Activated naive CD4-positive, alpha-beta T cell treated with anti-CD3 and anti-CD28 coated beads for 36 hours (primary cell): ENCODE measurements at regions not wholly inside any gene's neighbourhood (a gene's known extent, or its start where the extent isn't known, plus 50 kb on each side); places are given as distances from the start of the nearest gene placed in this dataset.

ENCODE experiments used
- CTCF ChIA-PET: fragments of 350-600 bp; sonication (Branson Sonifier 250); formaldehyde crosslinking; loops from one replicate; lab custom pipeline; 2021; ENCODE audit warnings: antibody characterized with exemption; lab: Charles Lee
- DNase-seq: peaks from one replicate; pipeline ENCODE4 v3.0.0-alpha.2; 2020
- H3K27ac Mint-ChIP-seq: one replicate; pipeline ENCODE4 v1.8.0; 2021; ENCODE audit warnings: mild to moderate bottlenecking, mixed read lengths
- H3K27me3 Mint-ChIP-seq: one replicate; pipeline ENCODE4 v1.8.0; 2021; ENCODE audit warnings: low read depth, mixed read lengths
- H3K36me3 Mint-ChIP-seq: one replicate; pipeline ENCODE4 v1.8.0; 2021; ENCODE audit warnings: low read depth, mixed read lengths
- H3K4me1 Mint-ChIP-seq: one replicate; pipeline ENCODE4 v1.8.0; 2021; ENCODE audit warnings: low read depth, mixed read lengths
- H3K4me3 Mint-ChIP-seq: one replicate; pipeline ENCODE4 v1.8.0; 2021; ENCODE audit warnings: mild to moderate bottlenecking, moderate library complexity, mixed read lengths
- H3K9me3 Mint-ChIP-seq: one replicate; pipeline ENCODE4 v1.8.0; 2021; ENCODE audit warnings: mixed read lengths
- intact Hi-C: fragments of 100-400 bp; cut with micrococcal nuclease; formaldehyde crosslinking; loops from one replicate; pipeline ENCODE4 v1.15.1; 2023

GRCh38 chr1:4430406-4431365 is 223.7 kb upstream of the AJAP1 start:
- H3K36me3 Mint-ChIP-seq, result no peaks in the 10 kb centered on the region
- H3K9me3 Mint-ChIP-seq, result no peaks in the 10 kb centered on the region
- CTCF ChIA-PET, result no interaction called here
- intact Hi-C loops, result no loop called here
- no peak overlapping the region for H3K27ac Mint-ChIP-seq
- H3K4me3 Mint-ChIP-seq, result no peak overlapping the region
- peaks cover 4% of the 10 kb centered on the region for H3K27me3 Mint-ChIP-seq
- DNase-seq, result no peak
- H3K4me1 Mint-ChIP-seq, result no peaks in the 10 kb centered on the region

GRCh38 chr1:4431491-4431890 is 222.9 kb upstream of the AJAP1 start:
- Mint-ChIP-seq H3K4me3 (no peak overlapping the region), H3K4me1 (no peaks in the 10 kb centered on the region)

GRCh38 chr1:4433075-4433474 is 221.3 kb upstream of the AJAP1 start:
- Mint-ChIP-seq H3K36me3 (no peaks in the 10 kb centered on the region), H3K27me3 (peaks cover 4% of the 10 kb centered on the region), H3K27ac (no peak overlapping the region), H3K4me3 (no peak overlapping the region), H3K9me3 (no peaks in the 10 kb centered on the region), H3K4me1 (no peaks in the 10 kb centered on the region)
- CTCF ChIA-PET, result no interaction called here
- intact Hi-C loops, result no loop called here
- no peak for DNase-seq

More at GRCh38 chr1:4431491-4431890, 222.9 kb upstream of the AJAP1 start:
- Mint-ChIP-seq H3K36me3 (no peaks in the 10 kb centered on the region), H3K27me3 (peaks cover 4% of the 10 kb centered on the region), H3K27ac (no peak overlapping the region), H3K9me3 (no peaks in the 10 kb centered on the region)
- CTCF ChIA-PET, result no interaction called here
- no peak for DNase-seq
- intact Hi-C loops, result no loop called here

GRCh38 chr1:4444086-4444485 is 210.3 kb upstream of the AJAP1 start:
- no peak for DNase-seq
- intact Hi-C loops, result no loop called here
- CTCF ChIA-PET, result no interaction called here
- Mint-ChIP-seq H3K27me3 (peaks cover 37% of the 10 kb centered on the region), H3K9me3 (no peaks in the 10 kb centered on the region), H3K36me3 (no peaks in the 10 kb centered on the region), H3K27ac (no peak overlapping the region), H3K4me1 (no peaks in the 10 kb centered on the region), H3K4me3 (no peak overlapping the region)

GRCh38 chr1:4447778-4448420 is 206.5 kb upstream of the AJAP1 start:
- intact Hi-C loops, result no loop called here
- Mint-ChIP-seq H3K36me3 (no peaks in the 10 kb centered on the region), H3K4me1 (no peaks in the 10 kb centered on the region), H3K27me3 (peaks cover 50% of the 10 kb centered on the region), H3K4me3 (no peak overlapping the region), H3K27ac (no peak overlapping the region), H3K9me3 (no peaks in the 10 kb centered on the region)
- CTCF ChIA-PET, result no interaction called here
- no peak for DNase-seq

GRCh38 chr1:4449972-4450371 is 204.4 kb upstream of the AJAP1 start:
- Mint-ChIP-seq H3K27me3 (peaks cover 38% of the 10 kb centered on the region), H3K9me3 (no peaks in the 10 kb centered on the region), H3K36me3 (no peaks in the 10 kb centered on the region), H3K27ac (no peak overlapping the region), H3K4me1 (no peaks in the 10 kb centered on the region), H3K4me3 (no peak overlapping the region)
- intact Hi-C loops, result no loop called here
- CTCF ChIA-PET, result no interaction called here
- no peak for DNase-seq

- peaks cover 18% of the 10 kb centered on the region for H3K27me3 Mint-ChIP-seq
- H3K9me3 Mint-ChIP-seq, result peaks cover 5% of the 10 kb centered on the region
- CTCF ChIA-PET, result no interaction called here
- no peaks in the 10 kb centered on the region for H3K4me1 Mint-ChIP-seq
- no peaks in the 10 kb centered on the region for H3K36me3 Mint-ChIP-seq
- no peak overlapping the region for H3K27ac Mint-ChIP-seq
- H3K4me3 Mint-ChIP-seq, result no peak overlapping the region
- intact Hi-C loops, result no loop called here
- DNase-seq, result no peak
These were observed 201.7 kb upstream of the AJAP1 start for GRCh38 chr1:4452701-4453100.

GRCh38 chr1:4460052-4460451 is 194.4 kb upstream of the AJAP1 start:
- intact Hi-C loops, result no loop called here
- Mint-ChIP-seq H3K4me3 (no peak overlapping the region), H3K27me3 (peaks cover 2% of the 10 kb centered on the region), H3K4me1 (no peaks in the 10 kb centered on the region), H3K9me3 (peaks cover 5% of the 10 kb centered on the region), H3K27ac (no peak overlapping the region), H3K36me3 (no peaks in the 10 kb centered on the region)
- CTCF ChIA-PET, result no interaction called here
- no peak for DNase-seq

- CTCF ChIA-PET, result no interaction called here
- intact Hi-C loops, result no loop called here
- H3K27ac Mint-ChIP-seq, result no peak overlapping the region
These were observed 193.8 kb upstream of the AJAP1 start for GRCh38 chr1:4460651-4461050.

GRCh38 chr1:4461726-4462290 is 192.6 kb upstream of the AJAP1 start:
- Mint-ChIP-seq H3K9me3 (no peaks in the 10 kb centered on the region), H3K4me3 (no peak overlapping the region), H3K27ac (no peak overlapping the region), H3K27me3 (peaks cover 4% of the 10 kb centered on the region), H3K4me1 (no peaks in the 10 kb centered on the region), H3K36me3 (no peaks in the 10 kb centered on the region)
- intact Hi-C loops, result no loop called here
- DNase-seq, result no peak
- CTCF ChIA-PET, result no interaction called here

More at GRCh38 chr1:4460651-4461050, 193.8 kb upstream of the AJAP1 start:
- Mint-ChIP-seq H3K9me3 (peaks cover 5% of the 10 kb centered on the region), H3K27me3 (peaks cover 2% of the 10 kb centered on the region), H3K36me3 (no peaks in the 10 kb centered on the region), H3K4me1 (no peaks in the 10 kb centered on the region), H3K4me3 (no peak overlapping the region)
- DNase-seq, result no peak

- peaks cover 4% of the 10 kb centered on the region for H3K27me3 Mint-ChIP-seq
- CTCF ChIA-PET, result no interaction called here
- H3K27ac Mint-ChIP-seq, result no peak overlapping the region
- H3K4me1 Mint-ChIP-seq, result no peaks in the 10 kb centered on the region
- DNase-seq, result no peak
- H3K9me3 Mint-ChIP-seq, result no peaks in the 10 kb centered on the region
- H3K36me3 Mint-ChIP-seq, result no peaks in the 10 kb centered on the region
- intact Hi-C loops, result no loop called here
- no peak overlapping the region for H3K4me3 Mint-ChIP-seq
These were observed 191.5 kb upstream of the AJAP1 start for GRCh38 chr1:4462831-4463484.

GRCh38 chr1:4463631-4464030 is 190.8 kb upstream of the AJAP1 start:
- no peaks in the 10 kb centered on the region for H3K9me3 Mint-ChIP-seq
- no peak overlapping the region for H3K4me3 Mint-ChIP-seq
- H3K4me1 Mint-ChIP-seq, result no peaks in the 10 kb centered on the region
- H3K27ac Mint-ChIP-seq, result no peak overlapping the region
- no peaks in the 10 kb centered on the region for H3K36me3 Mint-ChIP-seq
- H3K27me3 Mint-ChIP-seq, result peaks cover 4% of the 10 kb centered on the region
- intact Hi-C loops, result no loop called here
- CTCF ChIA-PET, result no interaction called here
- DNase-seq, result no peak
